Stimulated activated CD4-positive, alpha-beta T cell treated with anti-CD3 and anti-CD28 coated beads, TNF-alpha, amount 100 ng/mL, for 1 hour (primary cell): ENCODE measurements at regions not wholly inside any gene's neighbourhood (a gene's known extent, or its start where the extent isn't known, plus 50 kb on each side); places are given as distances from the start of the nearest gene placed in this dataset.

Source experiments
- DNase-seq, 3 donors: peaks; one replicate each; pipeline ENCODE4 v3.0.0-alpha.2; 2020; ENCODE audit warnings: low read depth in 3 of 3, low spot score in 1 of 3

- no peak for DNase-seq
Observed at GRCh38 chr3:22979581-22979980, 223.5 kb upstream of the UBE2E2 start.

- DNase-seq, result no peak
Observed at GRCh38 chr3:22980346-22980745, 222.8 kb upstream of the UBE2E2 start.

GRCh38 chr3:22981166-22981565 lies 222.0 kb upstream of the UBE2E2 start:
- no peak for DNase-seq

- DNase-seq, result no peak
Observed at GRCh38 chr3:22981861-22982260, 221.3 kb upstream of the UBE2E2 start.

GRCh38 chr3:22982981-22983587 lies 220.0 kb upstream of the UBE2E2 start:
- no peak for DNase-seq

GRCh38 chr3:22986958-22987357 lies 216.2 kb upstream of the UBE2E2 start:
- DNase-seq, result no peak

- no peak for DNase-seq
Observed at GRCh38 chr3:22988566-22988965, 214.6 kb upstream of the UBE2E2 start.

GRCh38 chr3:22989716-22990115 lies 213.4 kb upstream of the UBE2E2 start:
- no peak for DNase-seq

GRCh38 chr3:22990291-22991200 lies 212.6 kb upstream of the UBE2E2 start:
- DNase-seq, result no peak

GRCh38 chr3:22994781-22995180 lies 208.3 kb upstream of the UBE2E2 start:
- DNase-seq, result no peak

GRCh38 chr3:22996920-22997571 lies 206.1 kb upstream of the UBE2E2 start:
- DNase-seq, result no peak

GRCh38 chr3:23000371-23000770 lies 202.8 kb upstream of the UBE2E2 start:
- no peak for DNase-seq

GRCh38 chr3:23002151-23002550 lies 201.0 kb upstream of the UBE2E2 start:
- no peak for DNase-seq

- DNase-seq, result no peak
Observed at GRCh38 chr3:23002836-23003732, 200.0 kb upstream of the UBE2E2 start.

- DNase-seq, result no peak
Observed at GRCh38 chr3:23003733-23004046, 199.4 kb upstream of the UBE2E2 start.

GRCh38 chr3:23004971-23005370 lies 198.2 kb upstream of the UBE2E2 start:
- no peak for DNase-seq

- DNase-seq, result no peak
Observed at GRCh38 chr3:23017801-23018200, 185.3 kb upstream of the UBE2E2 start.

GRCh38 chr3:23019596-23020300 lies 183.4 kb upstream of the UBE2E2 start:
- DNase-seq, result no peak

- DNase-seq, result no peak
Observed at GRCh38 chr3:23028294-23028693, 174.8 kb upstream of the UBE2E2 start.

- no peak for DNase-seq
Observed at GRCh38 chr3:23029001-23029400, 174.1 kb upstream of the UBE2E2 start.
